Right lobe of liver (tissue), 6 donors: ENCODE measurements at regions not wholly inside any gene's neighbourhood (a gene's known extent, or its start where the extent isn't known, plus 50 kb on each side); places are given as distances from the start of the nearest gene placed in this dataset.

Experiments
- ATAC-seq, 4 donors: fragments of 200-7000 bp; cut with Tn5 transposase; one replicate each; pipeline ENCODE4 v1.9.1; 2020; ENCODE audit warnings: mild to moderate bottlenecking in 4 of 4, moderate library complexity in 4 of 4
- DNase-seq, 3 donors: peaks; one replicate each; pipeline ENCODE4 v3.0.0-alpha.2; 2020
- H3K27ac ChIP-seq, 3 donors: fragments of 200-600 bp; one replicate each; pipeline ENCODE4 v1.8.0; 2022
- H3K27me3 ChIP-seq, 2 donors: fragments of 200-600 bp; one replicate each; pipeline ENCODE4 v1.8.0; 2022
- H3K36me3 ChIP-seq, 4 donors: fragments of 200-600 bp; sonication (generic) in 1 of 4; one replicate each; pipeline versions ENCODE4 v1.5.1 to v1.8.0; 2017 to 2022; ENCODE audit warnings: control low read depth in 1 of 4
- H3K4me1 ChIP-seq, 4 donors: fragments of 200-600 bp; sonication (generic) in 1 of 4; one replicate each; pipeline versions ENCODE4 v1.5.1 to v1.8.0; 2017 to 2022; ENCODE audit warnings: control low read depth in 1 of 4
- H3K4me3 ChIP-seq, 3 donors: fragments of 200-600 bp; one replicate each; pipeline ENCODE4 v1.8.0; 2022
- H3K9me3 ChIP-seq, 4 donors: fragments of 200-600 bp; sonication (generic) in 1 of 4; one replicate each; pipeline versions ENCODE4 v1.5.1 to v1.8.0; 2017 to 2022; ENCODE audit warnings: control low read depth in 1 of 4
- CTCF ChIP-seq, 4 donors: fragments of 200-600 bp in 3 of 4; fragments of 450-650 bp in 1 of 4; IDR thresholded peaks; one replicate each; pipeline versions ENCODE4 v1.5.1 to v1.8.0; 2016 to 2022; ENCODE audit warnings: antibody characterized with exemption in 4 of 4, mild to moderate bottlenecking in 2 of 4
- POLR2A ChIP-seq: fragments of 450-650 bp; IDR thresholded peaks from one replicate; pipeline ENCODE4 v1.6.1; 2017; ENCODE audit warnings: antibody characterized with exemption, mild to moderate bottlenecking
- WGBS: methylation state at CpG from one replicate; pipeline ENCODE4 v1.1.6; 2018; ENCODE audit warnings: low coverage, low lambda C conversion rate; ENCODE audit not compliant: insufficient coverage; ENCODE audit errors: missing lambda C conversion rate; 5-methylcytosine and 5-hydroxymethylcytosine counted together
- intact Hi-C, 2 donors: fragments of 100-400 bp; cut with DNase I; formaldehyde crosslinking; loops; one replicate each; pipeline versions ENCODE4 v1.11.2 to v1.14.1; 2022
- donor health status: DM: no; HTN: yes; CAD: no.
- donor health status: DM: no; HTN: no; CAD: no.
- donor health status: DM: no; HTN: no; CAD: no.
- donor health status: DM: no; HTN: yes; CAD: no.
- donor health status: DM: no; HTN: yes; CAD: no.

- Histone ChIP-seq H3K4me3 (no peak overlapping the region), H3K4me1 (peaks cover 0 to 13% (median 4%) of the 10 kb centered on the region in 4 donors), H3K36me3 (no peaks in the 10 kb centered on the region), H3K27ac (no peak overlapping the region), H3K9me3 (no peaks in the 10 kb centered on the region), H3K27me3 (no peaks in the 10 kb centered on the region)
- 80% methylated on average over 2 of the region's 2 CpGs for WGBS
- DNase-seq (no peak), ATAC-seq (no peak)
- TF ChIP-seq POLR2A (no peak), CTCF (IDR thresholded peaks at IDR 0.05) (peak in 1 of 4 donors; percentile 10)
- intact Hi-C loops = no loop called here
Observed at GRCh38 chr1:116854403-116854690, 55.4 kb upstream of the PTGFRN start.

GRCh38 chr1:116854716-116855115 is 55.0 kb upstream of the PTGFRN start:
- Histone ChIP-seq H3K27ac (no peak overlapping the region), H3K4me1 (peaks cover 0 to 13% (median 4%) of the 10 kb centered on the region in 4 donors), H3K9me3 (no peaks in the 10 kb centered on the region), H3K36me3 (no peaks in the 10 kb centered on the region), H3K27me3 (no peaks in the 10 kb centered on the region), H3K4me3 (no peak overlapping the region)
- DNase-seq (no peak), ATAC-seq (peak in 1 of 4 donors; percentile 5)
- TF ChIP-seq POLR2A = no peak
- no peak for TF ChIP-seq CTCF (IDR thresholded peaks at IDR 0.05)
- intact Hi-C loops = no loop called here
- WGBS = 61% methylated on average over 3 of the region's 3 CpGs

GRCh38 chr1:116855191-116855619 is 54.5 kb upstream of the PTGFRN start:
- 30% methylated on average over 2 of the region's 5 CpGs for WGBS
- DNase-seq = peak in 1 of 3 donors; percentile 34
- ATAC-seq = peak in 3 of 4 donors; percentile 37 to 66 (median 51)
- Histone ChIP-seq H3K27ac (no peak overlapping the region), H3K4me1 (peaks cover 0 to 13% (median 4%) of the 10 kb centered on the region in 4 donors), H3K9me3 (no peaks in the 10 kb centered on the region), H3K36me3 (no peaks in the 10 kb centered on the region), H3K4me3 (no peak overlapping the region), H3K27me3 (no peaks in the 10 kb centered on the region)
- intact Hi-C loops = no loop called here
- no peak for TF ChIP-seq CTCF (IDR thresholded peaks at IDR 0.05)
- no peak for TF ChIP-seq POLR2A

- Histone ChIP-seq H3K27ac (no peak overlapping the region), H3K4me1 (peaks cover 0 to 13% (median 4%) of the 10 kb centered on the region in 4 donors), H3K36me3 (no peaks in the 10 kb centered on the region), H3K9me3 (no peaks in the 10 kb centered on the region), H3K27me3 (no peaks in the 10 kb centered on the region), H3K4me3 (no peak overlapping the region)
- ATAC-seq (no peak), DNase-seq (no peak)
- WGBS = 85% methylated on average over 2 of the region's 3 CpGs
- TF ChIP-seq POLR2A = no peak
- no peak for TF ChIP-seq CTCF (IDR thresholded peaks at IDR 0.05)
- intact Hi-C loops = no loop called here
Observed at GRCh38 chr1:116855773-116856201, 53.9 kb upstream of the PTGFRN start.

- no peaks in the 10 kb centered on the region for H3K36me3 ChIP-seq
- H3K4me1 ChIP-seq = peaks cover 0 to 13% (median 4%) of the 10 kb centered on the region in 4 donors
- no peak overlapping the region for H3K27ac ChIP-seq
- 95% methylated on average over 3 of the region's 3 CpGs for WGBS
- intact Hi-C loops = no loop called here
- ATAC-seq (no peak), DNase-seq (no peak)
- no peaks in the 10 kb centered on the region for H3K9me3 ChIP-seq
- no peak overlapping the region for H3K4me3 ChIP-seq
- TF ChIP-seq POLR2A = no peak
- TF ChIP-seq CTCF (IDR thresholded peaks at IDR 0.05) = no peak
- no peaks in the 10 kb centered on the region for H3K27me3 ChIP-seq
Observed at GRCh38 chr1:116856312-116856711, 53.4 kb upstream of the PTGFRN start.
